ENCODE measurements at regions not wholly inside any gene's neighbourhood (a gene's known extent, or its start where the extent isn't known, plus 50 kb on each side); places are given as distances from the start of the nearest gene placed in this dataset.

DNA sequence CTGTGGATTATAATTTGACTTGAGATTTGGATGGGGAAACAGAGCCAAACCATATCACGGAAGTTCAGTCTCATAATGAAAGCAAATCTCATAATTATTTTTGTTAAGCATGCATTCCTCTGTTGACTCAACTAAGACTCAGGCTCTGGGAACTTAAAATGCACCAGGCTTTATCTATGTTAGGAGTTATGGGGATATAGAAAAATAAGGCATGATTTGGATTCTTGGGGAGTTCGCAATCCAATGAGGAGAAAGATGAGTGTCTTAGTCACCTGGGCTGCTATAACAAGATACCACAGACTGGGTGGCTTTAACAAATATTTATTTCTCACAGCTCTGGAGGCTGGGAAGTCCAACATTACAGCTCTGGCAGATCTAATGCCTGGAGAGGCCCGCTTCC is 89.4 kb upstream of the TJP1 start:
- no peak overlapping the region for H4K91ac ChIP-seq (replicated peaks; ENCODE audit: insufficient read length, low read length)
- H3K4ac ChIP-seq (replicated peaks; ENCODE audit: insufficient read length, low read depth, low read length) = no peak overlapping the region
- no peak overlapping the region for H3K9ac ChIP-seq (replicated peaks in 1 of 4; ENCODE audit: extremely low read depth in 1 of 4, low read depth in 3 of 4, low read length in 3 of 4)
- H2BK12ac ChIP-seq (ENCODE audit: low read depth, low read length) = no peak overlapping the region
- H3K4me3 ChIP-seq (ENCODE audit: extremely low read depth in 1 of 4, insufficient read depth in 2 of 4, low read depth in 3 of 4, low read length in 4 of 4) = no peak overlapping the region
- H2BK120ac ChIP-seq (replicated peaks; ENCODE audit: low read depth, low read length) = no peak overlapping the region
- no peaks in the 10 kb centered on the region for H3K23me2 ChIP-seq (ENCODE audit: low read depth, low read length)
- H4K8ac ChIP-seq (ENCODE audit: extremely low read depth, insufficient read depth, low read length) = no peak overlapping the region
- no peak overlapping the region for H4K5ac ChIP-seq (ENCODE audit: insufficient read length, low read depth, low read length)
- H3K56ac ChIP-seq (replicated peaks; ENCODE audit: insufficient read length, low read depth, low read length) = no peak overlapping the region
- no peak overlapping the region for H3K23ac ChIP-seq (ENCODE audit: insufficient read length)
- WGBS, 2 experiments (ENCODE audit: extremely low coverage in 1 of 2, insufficient coverage in 1 of 2, insufficient read length in 1 of 2, insufficient replicate concordance in 2 of 2, low coverage in 1 of 2, low lambda C conversion rate in 2 of 2, missing lambda C conversion rate in 1 of 2) = 67% methylated on average over 3 of the region's 3 CpGs; no CpG with 5 or more reads in 1 of the 2 experiments
- H3K27ac ChIP-seq (ENCODE audit: low read depth, low read length) = no peak overlapping the region
- DNase-seq (ENCODE audit: low read depth in 1 of 2, low spot score in 2 of 2) = no peak
- H2AK5ac ChIP-seq (ENCODE audit: low read depth, low read length) = no peak overlapping the region
- POLR2A ChIA-PET (ENCODE audit: partially characterized antibody) = no interaction called here
- no peaks in the 10 kb centered on the region for H3K36me3 ChIP-seq (ENCODE audit: control insufficient read depth in 2 of 4, insufficient read depth in 4 of 4, low read length in 3 of 4)
- H3K4me1 ChIP-seq (replicated peaks in 1 of 4; ENCODE audit: control insufficient read depth in 3 of 4, insufficient read depth in 4 of 4, low read length in 3 of 4) = peaks cover 0 to 5% (median 0%) of the 10 kb centered on the region in 4 experiments; a peak in 2 of 7 replicates
- H3K14ac ChIP-seq (ENCODE audit: insufficient read length) = no peak overlapping the region
- no peaks in the 10 kb centered on the region for H3K79me2 ChIP-seq (ENCODE audit: control insufficient read depth in 1 of 2, insufficient read depth in 2 of 2, low read length in 2 of 2)
- no peak overlapping the region for H2BK15ac ChIP-seq (ENCODE audit: low read length)
- H2BK5ac ChIP-seq (ENCODE audit: low read depth, low read length) = no peak overlapping the region
- CTCF ChIA-PET (ENCODE audit: partially characterized antibody) = interaction anchor here (1.0 to 2.4 kb wide), 2 partner anchors 14 to 41 kb away, joined by 3 to 8 read pairs; no protein-coding TSS in a partner anchor
- no peak for FAIRE-seq
- no peaks in the 10 kb centered on the region; a peak in 1 of 4 replicates for H3K9me3 ChIP-seq (ENCODE audit: insufficient read depth in 2 of 2, low read depth in 1 of 2, low read length in 1 of 2)
- no peak overlapping the region for H2AFZ ChIP-seq (ENCODE audit: low read length)
- H3K18ac ChIP-seq (ENCODE audit: extremely low read depth, low read length) = no peak overlapping the region
- no peaks in the 10 kb centered on the region for H3K79me1 ChIP-seq (ENCODE audit: low read depth, low read length)
- H3K4me2 ChIP-seq (ENCODE audit: insufficient read depth in 1 of 2, low read depth in 2 of 2, low read length in 2 of 2) = no peak overlapping the region
- no peaks in the 10 kb centered on the region for H3K27me3 ChIP-seq (replicated peaks in 1 of 4; ENCODE audit: control insufficient read depth in 3 of 4, extremely low read depth in 1 of 4, insufficient read depth in 3 of 4, low read length in 3 of 4)
- no peaks in the 10 kb centered on the region for H4K20me1 ChIP-seq (replicated peaks in 1 of 2; ENCODE audit: control insufficient read depth in 1 of 2, insufficient read depth in 2 of 2, low read length in 2 of 2)
- no peak overlapping the region for H2BK20ac ChIP-seq (ENCODE audit: low read length)
- TF ChIP-seq NANOG (IDR thresholded peaks at IDR 0.05; ENCODE audit: insufficient read depth, low read depth, low read length, poor library complexity, severe bottlenecking) (no peak), KDM4A (IDR thresholded peaks at IDR 0.05; ENCODE audit: low read depth, low read length, severe bottlenecking) (no peak), SIN3A (conservative IDR thresholded peaks at IDR 0.05 in 1 of 2, IDR thresholded peaks at IDR 0.05 in 1 of 2; ENCODE audit: low read depth in 1 of 2, low read length in 2 of 2) (no peak), RBBP5 (IDR thresholded peaks at IDR 0.05; ENCODE audit: borderline replicate concordance, low read depth, low read length) (no peak)
